Retinal pigment epithelial cell (primary cell): ENCODE measurements at regions not wholly inside any gene's neighbourhood (a gene's known extent, or its start where the extent isn't known, plus 50 kb on each side); places are given as distances from the start of the nearest gene placed in this dataset.
"Not testable (repeated sequence)": the region's sequence is repeated elsewhere in the genome, so short reads cannot be mapped to it uniquely, and the experiment has no call there.

ENCODE experiments used
- DNase-seq: peaks from one replicate; pipeline ENCODE4 v3.0.0-alpha.2; 2010; ENCODE audit warnings: low read depth
- H3K4me3 ChIP-seq: 2 replicates; pipeline ENCODE4 v1.5.1; 2011; ENCODE audit warnings: mild to moderate bottlenecking, low read length, control low read depth, moderate library complexity
- CTCF ChIP-seq: conservative IDR thresholded peaks from 2 replicates; pipeline ENCODE4 v1.5.1; 2011; ENCODE audit warnings: low read depth, low read length, control low read depth, inconsistent platforms

GRCh38 chr20:60786686-60787217, 465.3 kb upstream of the CDH4 start:
- no peak for TF ChIP-seq CTCF
- no peak for DNase-seq
- no peak overlapping the region for H3K4me3 ChIP-seq

- TF ChIP-seq CTCF: no peak
- no peak for DNase-seq
- no peak overlapping the region for H3K4me3 ChIP-seq
Measured at GRCh38 chr20:60787276-60787675, 464.8 kb upstream of the CDH4 start.

GRCh38 chr20:60788070-60788469, 464.0 kb upstream of the CDH4 start:
- DNase-seq: no peak
- H3K4me3 ChIP-seq: no peak overlapping the region
- no peak for TF ChIP-seq CTCF

GRCh38 chr20:60789399-60789798, 462.7 kb upstream of the CDH4 start:
- no peak for DNase-seq
- no peak for TF ChIP-seq CTCF

GRCh38 chr20:60790339-60790738, 461.7 kb upstream of the CDH4 start:
- DNase-seq, H3K4me3 ChIP-seq: not testable (repeated sequence)

More at GRCh38 chr20:60789399-60789798, 462.7 kb upstream of the CDH4 start:
- no peak overlapping the region for H3K4me3 ChIP-seq

GRCh38 chr20:60791823-60792222, 460.2 kb upstream of the CDH4 start:
- DNase-seq: no peak
- H3K4me3 ChIP-seq: no peak overlapping the region
- no peak for TF ChIP-seq CTCF

- no peak for DNase-seq
- TF ChIP-seq CTCF: no peak
- no peak overlapping the region for H3K4me3 ChIP-seq
Measured at GRCh38 chr20:60792941-60793340, 459.1 kb upstream of the CDH4 start.

GRCh38 chr20:60794674-60795073, 457.4 kb upstream of the CDH4 start:
- no peak for TF ChIP-seq CTCF
- H3K4me3 ChIP-seq: no peak overlapping the region
- no peak for DNase-seq
